Mesenchymal stem cell (in vitro differentiated cells and primary cell): ENCODE measurements at regions not wholly inside any gene's neighbourhood (a gene's known extent, or its start where the extent isn't known, plus 50 kb on each side); places are given as distances from the start of the nearest gene placed in this dataset.

Experiments used
- DNase-seq: peaks from one replicate; pipeline ENCODE4 v3.0.0-alpha.2; 2013
- H2AFZ ChIP-seq: one replicate; pipeline ENCODE4 v1.6.1; 2013; ENCODE audit warnings: low read depth, mild to moderate bottlenecking, control low read depth, inconsistent platforms, low read length, moderate library complexity
- H2AK5ac ChIP-seq: 2 replicates; pipeline ENCODE4 v1.6.1; 2013; ENCODE audit warnings: low read length, moderate library complexity, mild to moderate bottlenecking, inconsistent platforms; ENCODE audit not compliant: severe bottlenecking
- H2BK120ac ChIP-seq: one replicate; pipeline ENCODE4 v1.6.1; 2013; ENCODE audit warnings: low read depth, mild to moderate bottlenecking, inconsistent platforms, low read length, moderate library complexity
- H2BK12ac ChIP-seq, 2 experiments: one replicate each; pipeline ENCODE4 v1.6.1; 2013; ENCODE audit warnings: inconsistent platforms in 2 of 2, low read length in 2 of 2, mild to moderate bottlenecking in 2 of 2, moderate library complexity in 2 of 2, control low read depth in 1 of 2
- H2BK15ac ChIP-seq: one replicate; pipeline ENCODE4 v1.6.1; 2013; ENCODE audit warnings: mild to moderate bottlenecking, low read depth, inconsistent platforms; ENCODE audit not compliant: poor library complexity, severe bottlenecking
- H2BK5ac ChIP-seq: 2 replicates; pipeline ENCODE4 v1.6.1; 2013; ENCODE audit warnings: low read depth, mild to moderate bottlenecking, low read length, control low read depth, inconsistent platforms; ENCODE audit not compliant: poor library complexity, severe bottlenecking
- H3K14ac ChIP-seq, 2 experiments: one replicate each; pipeline ENCODE4 v1.6.1; 2013; ENCODE audit warnings: inconsistent platforms in 2 of 2, low read length in 2 of 2, control low read depth in 1 of 2, mild to moderate bottlenecking in 1 of 2, moderate library complexity in 1 of 2
- H3K18ac ChIP-seq, 2 experiments: one replicate each; pipeline ENCODE4 v1.6.1; 2013; ENCODE audit warnings: inconsistent platforms in 2 of 2, low read length in 2 of 2, control low read depth in 1 of 2, low read depth in 1 of 2, mild to moderate bottlenecking in 1 of 2
- H3K23ac ChIP-seq, 2 experiments: one replicate each; pipeline ENCODE4 v1.6.1; 2013; ENCODE audit warnings: inconsistent platforms in 2 of 2, low read length in 2 of 2, mild to moderate bottlenecking in 2 of 2, moderate library complexity in 2 of 2, control low read depth in 1 of 2
- H3K27ac ChIP-seq: 2 replicates; pipeline ENCODE4 v1.5.1; 2013; ENCODE audit warnings: mild to moderate bottlenecking, moderate library complexity, low read length, control low read depth, inconsistent platforms; ENCODE audit not compliant: poor library complexity, severe bottlenecking
- H3K27me3 ChIP-seq, 2 experiments: 2 replicates each; pipeline versions ENCODE4 v1.6.1 to v1.7.0; 2013; ENCODE audit warnings: low read length in 2 of 2, mild to moderate bottlenecking in 2 of 2, moderate library complexity in 2 of 2, control low read depth in 1 of 2, inconsistent platforms in 1 of 2; ENCODE audit not compliant: control insufficient read depth in 1 of 2, insufficient read depth in 1 of 2
- H3K36me3 ChIP-seq, 2 experiments: 2 replicates each; pipeline versions ENCODE4 v1.6.1 to v1.7.0; 2013; ENCODE audit warnings: low read length in 2 of 2, control low read depth in 1 of 2, inconsistent platforms in 1 of 2, low read depth in 1 of 2, mild to moderate bottlenecking in 1 of 2; ENCODE audit not compliant: insufficient read depth in 2 of 2, control insufficient read depth in 1 of 2
- H3K4ac ChIP-seq, 2 experiments: one replicate each; pipeline ENCODE4 v1.6.1; 2013; ENCODE audit warnings: inconsistent platforms in 2 of 2, low read length in 2 of 2, mild to moderate bottlenecking in 2 of 2, moderate library complexity in 2 of 2, control low read depth in 1 of 2, low read depth in 1 of 2
- H3K4me1 ChIP-seq: 2 replicates; pipeline ENCODE4 v1.6.1; 2013; ENCODE audit warnings: low read depth, low read length, control low read depth; ENCODE audit not compliant: control insufficient read depth, insufficient read depth
- H3K4me2 ChIP-seq: 2 replicates; pipeline ENCODE4 v1.6.1; 2013; ENCODE audit warnings: low read length, mild to moderate bottlenecking, inconsistent platforms; ENCODE audit not compliant: poor library complexity, severe bottlenecking
- H3K4me3 ChIP-seq, 2 experiments: 2 replicates each; pipeline versions ENCODE4 v1.5.1 to v1.7.0; 2013; ENCODE audit warnings: low read length in 2 of 2, mild to moderate bottlenecking in 2 of 2, control low read depth in 1 of 2, low read depth in 1 of 2; ENCODE audit not compliant: insufficient read depth in 1 of 2
- H3K79me1 ChIP-seq: replicated peaks from 2 replicates; pipeline ENCODE4 v1.6.1; 2013; ENCODE audit warnings: mild to moderate bottlenecking, control low read depth, low read length, inconsistent platforms; ENCODE audit not compliant: poor library complexity, severe bottlenecking
- H3K9ac ChIP-seq: 2 replicates; pipeline ENCODE4 v1.7.0; 2013; ENCODE audit warnings: mild to moderate bottlenecking, low read length, moderate library complexity
- H3K9me3 ChIP-seq: 2 replicates; pipeline ENCODE4 v1.7.0; 2013; ENCODE audit warnings: mild to moderate bottlenecking, low read length; ENCODE audit not compliant: control insufficient read depth
- H4K8ac ChIP-seq: one replicate; pipeline ENCODE4 v1.6.1; 2013; ENCODE audit warnings: inconsistent platforms, mild to moderate bottlenecking, low read length, moderate library complexity
- H4K91ac ChIP-seq: one replicate; pipeline ENCODE4 v1.6.1; 2013; ENCODE audit warnings: mild to moderate bottlenecking, low read length, inconsistent platforms
- WGBS: methylation state at CpG from one replicate; pipeline ENCODE4 v1.1.7; 2013; ENCODE audit warnings: mixed read lengths; 5-methylcytosine and 5-hydroxymethylcytosine counted together

- Histone ChIP-seq H2BK15ac (no peak overlapping the region), H4K8ac (no peak overlapping the region), H3K27ac (no peak overlapping the region), H3K4me1 (no peaks in the 10 kb centered on the region), H3K79me1 (no peaks in the 10 kb centered on the region), H3K4me3 (no peak overlapping the region), H3K18ac (no peak overlapping the region), H3K27me3 (no peaks in the 10 kb centered on the region), H3K4me2 (no peak overlapping the region), H3K9me3 (no peaks in the 10 kb centered on the region), H3K14ac (no peak overlapping the region), H3K4ac (no peak overlapping the region), H2AFZ (no peak overlapping the region), H2BK120ac (no peak overlapping the region), H3K36me3 (no peaks in the 10 kb centered on the region), H3K9ac (no peak overlapping the region), H2BK12ac (no peak overlapping the region), H4K91ac (no peak overlapping the region), H3K23ac (no peak overlapping the region), H2BK5ac (no peak overlapping the region), H2AK5ac (no peak overlapping the region)
- WGBS = 2% methylated on average over 6 of the region's 6 CpGs
- DNase-seq = peak; percentile 24
Observed at GRCh38 chr11:39990421-39990831, 1469.0 kb downstream of the LRRC4C start.

GRCh38 chr11:39975091-39975490 lies 1484.4 kb downstream of the LRRC4C start:
- Histone ChIP-seq H2AFZ (no peak overlapping the region), H2AK5ac (no peak overlapping the region), H3K27ac (no peak overlapping the region), H3K4me2 (no peak overlapping the region), H3K36me3 (no peaks in the 10 kb centered on the region), H2BK120ac (no peak overlapping the region), H3K4ac (no peak overlapping the region), H2BK15ac (no peak overlapping the region), H3K4me1 (no peaks in the 10 kb centered on the region), H3K79me1 (no peaks in the 10 kb centered on the region), H3K23ac (no peak overlapping the region), H3K9ac (no peak overlapping the region), H3K4me3 (no peak overlapping the region), H2BK12ac (no peak overlapping the region), H3K27me3 (no peaks in the 10 kb centered on the region), H2BK5ac (no peak overlapping the region), H3K14ac (no peak overlapping the region), H4K91ac (no peak overlapping the region), H4K8ac (no peak overlapping the region), H3K18ac (no peak overlapping the region), H3K9me3 (no peaks in the 10 kb centered on the region)
- no peak for DNase-seq
- 100% methylated on average over 1 of the region's 1 CpG for WGBS

GRCh38 chr11:39972461-39972860 lies 1487.0 kb downstream of the LRRC4C start:
- no peak overlapping the region for H2BK120ac ChIP-seq
- H2BK12ac ChIP-seq = no peak overlapping the region
- H3K9ac ChIP-seq = no peak overlapping the region
- no peak overlapping the region for H2AFZ ChIP-seq
- no peak overlapping the region for H3K18ac ChIP-seq
- no peak overlapping the region for H3K4ac ChIP-seq
- H3K27me3 ChIP-seq = no peaks in the 10 kb centered on the region
- H3K23ac ChIP-seq = no peak overlapping the region
- H2AK5ac ChIP-seq = no peak overlapping the region
- no peak overlapping the region for H4K91ac ChIP-seq
- no peak overlapping the region for H3K14ac ChIP-seq
- H3K4me3 ChIP-seq = no peak overlapping the region
- H2BK15ac ChIP-seq = no peak overlapping the region
- H3K27ac ChIP-seq = no peak overlapping the region
- H3K9me3 ChIP-seq = no peaks in the 10 kb centered on the region
- H3K79me1 ChIP-seq = no peaks in the 10 kb centered on the region
- H3K4me1 ChIP-seq = no peaks in the 10 kb centered on the region
- no peak overlapping the region for H2BK5ac ChIP-seq
- no peaks in the 10 kb centered on the region for H3K36me3 ChIP-seq
- WGBS = 93% methylated on average over 5 of the region's 5 CpGs
- H4K8ac ChIP-seq = no peak overlapping the region
- DNase-seq = no peak
- H3K4me2 ChIP-seq = no peak overlapping the region

- H3K27me3 ChIP-seq = no peaks in the 10 kb centered on the region
- no peak overlapping the region for H3K18ac ChIP-seq
- no peak overlapping the region for H2BK5ac ChIP-seq
- H4K8ac ChIP-seq = no peak overlapping the region
- H4K91ac ChIP-seq = no peak overlapping the region
- no peaks in the 10 kb centered on the region for H3K36me3 ChIP-seq
- no peaks in the 10 kb centered on the region for H3K9me3 ChIP-seq
- no peak overlapping the region for H2AFZ ChIP-seq
- H3K14ac ChIP-seq = no peak overlapping the region
- no peak overlapping the region for H3K23ac ChIP-seq
- H2BK120ac ChIP-seq = no peak overlapping the region
- no peak overlapping the region for H2BK15ac ChIP-seq
- H3K4me1 ChIP-seq = no peaks in the 10 kb centered on the region
- 82% methylated on average over 2 of the region's 3 CpGs for WGBS
- no peak overlapping the region for H3K4ac ChIP-seq
- DNase-seq = no peak
- H2AK5ac ChIP-seq = no peak overlapping the region
- no peaks in the 10 kb centered on the region for H3K79me1 ChIP-seq
- no peak overlapping the region for H3K27ac ChIP-seq
- no peak overlapping the region for H3K4me2 ChIP-seq
- H3K9ac ChIP-seq = no peak overlapping the region
- no peak overlapping the region for H2BK12ac ChIP-seq
- no peak overlapping the region for H3K4me3 ChIP-seq
Observed at GRCh38 chr11:39971938-39972337, 1487.5 kb downstream of the LRRC4C start.
